ENCODE measurements at regions not wholly inside any gene's neighbourhood (a gene's known extent, or its start where the extent isn't known, plus 50 kb on each side); places are given as distances from the start of the nearest gene placed in this dataset.

DNA sequence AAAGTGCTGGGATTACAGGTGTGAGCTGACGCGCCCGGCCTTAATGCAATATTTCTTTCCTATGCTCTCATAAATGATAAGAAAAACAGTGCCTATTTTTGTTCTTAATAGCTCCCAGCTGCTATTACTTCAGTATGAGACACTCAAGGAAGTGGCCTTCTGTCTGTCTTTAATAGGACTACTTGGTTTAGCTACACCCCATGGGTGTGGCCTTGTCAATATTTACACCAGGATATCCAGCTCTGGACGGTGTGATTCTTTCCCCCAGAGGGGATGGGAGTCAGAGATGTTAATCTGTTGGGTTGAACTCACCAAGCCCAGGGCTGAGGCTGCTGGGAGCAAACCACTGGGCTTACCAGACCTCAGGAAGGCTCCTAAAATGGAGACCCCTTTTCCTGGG lies 134.2 kb downstream of the CEP57L1 start:
- DNase-seq (ENCODE audit: low spot score in 2 of 2), result no peak
- Histone ChIP-seq H3K4me3 (no peak overlapping the region), H3K4me1 (no peaks in the 10 kb centered on the region), H3K27ac (peak overlapping the region in 1 of 4 donors; percentile 66), H3K36me3 (no peaks in the 10 kb centered on the region), H3K9me3 (peaks cover 0 to 7% (median 0%) of the 10 kb centered on the region in 4 donors), H3K27me3 (no peaks in the 10 kb centered on the region)
- TF ChIP-seq POLR2A (IDR thresholded peaks at IDR 0.05) (no peak), EP300 (IDR thresholded peaks at IDR 0.05) (no peak)
- TF ChIP-seq, protein P1, sequence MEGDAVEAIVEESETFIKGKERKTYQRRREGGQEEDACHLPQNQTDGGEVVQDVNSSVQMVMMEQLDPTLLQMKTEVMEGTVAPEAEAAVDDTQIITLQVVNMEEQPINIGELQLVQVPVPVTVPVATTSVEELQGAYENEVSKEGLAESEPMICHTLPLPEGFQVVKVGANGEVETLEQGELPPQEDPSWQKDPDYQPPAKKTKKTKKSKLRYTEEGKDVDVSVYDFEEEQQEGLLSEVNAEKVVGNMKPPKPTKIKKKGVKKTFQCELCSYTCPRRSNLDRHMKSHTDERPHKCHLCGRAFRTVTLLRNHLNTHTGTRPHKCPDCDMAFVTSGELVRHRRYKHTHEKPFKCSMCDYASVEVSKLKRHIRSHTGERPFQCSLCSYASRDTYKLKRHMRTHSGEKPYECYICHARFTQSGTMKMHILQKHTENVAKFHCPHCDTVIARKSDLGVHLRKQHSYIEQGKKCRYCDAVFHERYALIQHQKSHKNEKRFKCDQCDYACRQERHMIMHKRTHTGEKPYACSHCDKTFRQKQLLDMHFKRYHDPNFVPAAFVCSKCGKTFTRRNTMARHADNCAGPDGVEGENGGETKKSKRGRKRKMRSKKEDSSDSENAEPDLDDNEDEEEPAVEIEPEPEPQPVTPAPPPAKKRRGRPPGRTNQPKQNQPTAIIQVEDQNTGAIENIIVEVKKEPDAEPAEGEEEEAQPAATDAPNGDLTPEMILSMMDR (IDR thresholded peaks at IDR 0.05), result no peak
- 63 to 75% methylated on average over 4 of the region's 4 CpGs for WGBS, 2 donors

- no peak overlapping the region for H3K27ac ChIP-seq
- no peaks in the 10 kb centered on the region for H3K36me3 ChIP-seq
- no peak for DNase-seq (ENCODE audit: low spot score in 2 of 2)
- H3K4me3 ChIP-seq, result no peak overlapping the region
- TF ChIP-seq, protein P1 (IDR thresholded peaks at IDR 0.05), result no peak
- no peak for TF ChIP-seq POLR2A (IDR thresholded peaks at IDR 0.05)
- no peak for TF ChIP-seq EP300 (IDR thresholded peaks at IDR 0.05)
- H3K9me3 ChIP-seq, result peaks cover 0 to 7% (median 0%) of the 10 kb centered on the region in 4 donors
- no peaks in the 10 kb centered on the region for H3K27me3 ChIP-seq
- H3K4me1 ChIP-seq, result no peaks in the 10 kb centered on the region
Observed at GRCh38 chr6:109227646-109228045, 132.3 kb downstream of the CEP57L1 start.

DNA sequence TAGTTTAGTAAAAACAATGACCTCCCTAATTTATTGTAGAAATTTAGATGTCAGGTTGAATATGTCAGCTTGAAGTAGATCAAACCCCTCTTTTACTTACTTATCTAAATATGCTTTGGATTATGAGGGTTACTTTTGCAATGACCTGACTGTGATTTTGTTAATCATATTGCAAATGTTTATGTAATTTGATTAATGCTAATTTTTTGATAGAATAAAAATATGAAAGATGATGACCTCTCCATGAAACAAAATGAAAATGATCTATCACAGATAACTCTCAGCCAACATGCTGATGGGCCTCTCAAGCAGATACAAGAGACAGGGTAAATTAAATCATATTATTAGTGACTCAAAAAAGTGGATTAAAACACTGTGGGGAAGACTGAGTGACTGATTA lies 131.0 kb downstream of the CEP57L1 start:
- Histone ChIP-seq H3K27ac (no peak overlapping the region), H3K4me3 (no peak overlapping the region), H3K27me3 (no peaks in the 10 kb centered on the region), H3K4me1 (peaks cover 0 to 4% (median 0%) of the 10 kb centered on the region in 4 donors), H3K9me3 (peaks cover 0 to 7% (median 0%) of the 10 kb centered on the region in 4 donors), H3K36me3 (no peaks in the 10 kb centered on the region)
- TF ChIP-seq, protein P1 (IDR thresholded peaks at IDR 0.05), result no peak
- no peak for TF ChIP-seq EP300 (IDR thresholded peaks at IDR 0.05)
- TF ChIP-seq POLR2A (IDR thresholded peaks at IDR 0.05), result no peak
- DNase-seq (ENCODE audit: low spot score in 2 of 2), result no peak

DNA sequence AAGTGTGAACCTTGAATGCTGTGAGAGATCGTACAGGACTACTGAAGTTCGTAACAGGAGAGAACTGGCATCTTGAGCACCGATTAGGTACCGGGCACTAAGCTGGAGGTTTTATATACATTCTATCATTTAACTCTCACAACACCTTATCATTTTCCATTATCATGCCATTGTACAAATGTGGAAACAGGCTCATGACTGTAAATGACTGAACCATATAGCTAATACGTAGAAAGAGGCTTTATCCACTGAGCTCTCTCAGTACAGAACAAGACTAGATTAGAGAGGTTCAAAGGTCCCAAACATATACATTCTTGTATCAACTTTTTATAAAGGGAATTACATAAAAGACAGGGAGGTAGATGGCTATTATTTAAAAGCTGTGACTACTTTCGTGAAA lies 130.6 kb downstream of the CEP57L1 start:
- Histone ChIP-seq H3K36me3 (no peaks in the 10 kb centered on the region), H3K9me3 (peaks cover 0 to 7% (median 0%) of the 10 kb centered on the region in 4 donors), H3K27me3 (no peaks in the 10 kb centered on the region), H3K27ac (no peak overlapping the region), H3K4me3 (no peak overlapping the region), H3K4me1 (peaks cover 0 to 4% (median 0%) of the 10 kb centered on the region in 4 donors)
- no peak for TF ChIP-seq POLR2A (IDR thresholded peaks at IDR 0.05)
- TF ChIP-seq, protein P1 (IDR thresholded peaks at IDR 0.05), result no peak
- TF ChIP-seq EP300 (IDR thresholded peaks at IDR 0.05), result no peak
- WGBS, 2 donors, result 89 to 90% methylated on average over 6 of the region's 6 CpGs
- no peak for DNase-seq (ENCODE audit: low spot score in 2 of 2)

- Histone ChIP-seq H3K9me3 (peaks cover 0 to 7% (median 0%) of the 10 kb centered on the region in 4 donors), H3K36me3 (no peaks in the 10 kb centered on the region), H3K27ac (no peak overlapping the region), H3K4me1 (peaks cover 0 to 11% (median 0%) of the 10 kb centered on the region in 4 donors), H3K4me3 (no peak overlapping the region), H3K27me3 (no peaks in the 10 kb centered on the region)
- DNase-seq (ENCODE audit: low spot score in 2 of 2), result no peak
- WGBS, 2 donors, result 85 to 86% methylated on average over 1 of the region's 1 CpG
- TF ChIP-seq EP300 (IDR thresholded peaks at IDR 0.05) (no peak), POLR2A (IDR thresholded peaks at IDR 0.05) (no peak)
- TF ChIP-seq, protein P1 (IDR thresholded peaks at IDR 0.05), result no peak
Observed at GRCh38 chr6:109224994-109225393, 129.7 kb downstream of the CEP57L1 start.

Data from tibial nerve (tissue), 4 donors.